ENCODE measurements at regions not wholly inside any gene's neighbourhood (a gene's known extent, or its start where the extent isn't known, plus 50 kb on each side); places are given as distances from the start of the nearest gene placed in this dataset.

- no peak overlapping the region for H3K27ac Mint-ChIP-seq (ENCODE audit: unreplicated experiment)
- H3K4me1 Mint-ChIP-seq, result peaks cover 14% of the 10 kb centered on the region
Observed at GRCh38 chr9:129509533-129509928, 111.4 kb downstream of the C9orf50 start.

GRCh38 chr9:129507805-129508204, 113.1 kb downstream of the C9orf50 start:
- TF ChIP-seq, protein P1, sequence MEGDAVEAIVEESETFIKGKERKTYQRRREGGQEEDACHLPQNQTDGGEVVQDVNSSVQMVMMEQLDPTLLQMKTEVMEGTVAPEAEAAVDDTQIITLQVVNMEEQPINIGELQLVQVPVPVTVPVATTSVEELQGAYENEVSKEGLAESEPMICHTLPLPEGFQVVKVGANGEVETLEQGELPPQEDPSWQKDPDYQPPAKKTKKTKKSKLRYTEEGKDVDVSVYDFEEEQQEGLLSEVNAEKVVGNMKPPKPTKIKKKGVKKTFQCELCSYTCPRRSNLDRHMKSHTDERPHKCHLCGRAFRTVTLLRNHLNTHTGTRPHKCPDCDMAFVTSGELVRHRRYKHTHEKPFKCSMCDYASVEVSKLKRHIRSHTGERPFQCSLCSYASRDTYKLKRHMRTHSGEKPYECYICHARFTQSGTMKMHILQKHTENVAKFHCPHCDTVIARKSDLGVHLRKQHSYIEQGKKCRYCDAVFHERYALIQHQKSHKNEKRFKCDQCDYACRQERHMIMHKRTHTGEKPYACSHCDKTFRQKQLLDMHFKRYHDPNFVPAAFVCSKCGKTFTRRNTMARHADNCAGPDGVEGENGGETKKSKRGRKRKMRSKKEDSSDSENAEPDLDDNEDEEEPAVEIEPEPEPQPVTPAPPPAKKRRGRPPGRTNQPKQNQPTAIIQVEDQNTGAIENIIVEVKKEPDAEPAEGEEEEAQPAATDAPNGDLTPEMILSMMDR (conservative IDR thresholded peaks at IDR 0.05), result no peak
- Mint-ChIP-seq H3K36me3 (ENCODE audit: low read depth) (peaks cover 7% of the 10 kb centered on the region), H3K4me1 (peaks cover 16% of the 10 kb centered on the region), H3K4me3 (no peak overlapping the region), H3K27me3 (ENCODE audit: low read depth) (no peaks in the 10 kb centered on the region), H3K27ac (ENCODE audit: unreplicated experiment) (no peak overlapping the region), H3K9me3 (peaks cover 7% of the 10 kb centered on the region)
- DNase-seq (ENCODE audit: low read depth, low spot score), result no peak

More at GRCh38 chr9:129509533-129509928, 111.4 kb downstream of the C9orf50 start:
- no peak overlapping the region for H3K4me3 Mint-ChIP-seq
- peaks cover 14% of the 10 kb centered on the region for H3K36me3 Mint-ChIP-seq (ENCODE audit: low read depth)
- TF ChIP-seq, protein P1 (conservative IDR thresholded peaks at IDR 0.05), result no peak
- peaks cover 13% of the 10 kb centered on the region for H3K9me3 Mint-ChIP-seq
- no peak for DNase-seq (ENCODE audit: low read depth, low spot score)
- H3K27me3 Mint-ChIP-seq (ENCODE audit: low read depth), result no peaks in the 10 kb centered on the region

DNA sequence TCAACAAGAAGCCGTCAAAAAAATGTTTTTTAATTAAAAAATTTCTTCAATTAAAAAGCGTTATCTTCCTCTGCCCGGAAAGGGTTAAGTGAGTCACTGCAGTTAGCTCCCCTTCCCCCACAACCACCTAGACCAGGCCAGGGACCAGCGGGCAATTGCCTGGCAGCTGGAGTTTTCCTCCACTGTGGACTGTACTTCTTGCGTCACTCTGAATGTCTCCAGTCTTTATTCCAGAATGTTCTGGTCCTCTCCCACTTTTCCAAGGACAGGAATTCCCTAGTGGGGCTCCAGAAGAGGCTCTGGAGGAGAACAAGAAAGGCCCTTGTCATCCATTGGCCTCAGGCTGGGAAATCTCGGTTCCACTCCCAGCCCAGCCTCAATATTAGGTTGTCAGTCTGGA, 114.0 kb downstream of the C9orf50 start:
- H3K27ac Mint-ChIP-seq (ENCODE audit: unreplicated experiment), result no peak overlapping the region
- TF ChIP-seq, protein P1 (conservative IDR thresholded peaks at IDR 0.05), result no peak
- no peaks in the 10 kb centered on the region for H3K9me3 Mint-ChIP-seq
- H3K36me3 Mint-ChIP-seq (ENCODE audit: low read depth), result peaks cover 5% of the 10 kb centered on the region
- DNase-seq (ENCODE audit: low read depth, low spot score), result no peak
- no peak overlapping the region for H3K4me3 Mint-ChIP-seq
- peaks cover 2% of the 10 kb centered on the region for H3K27me3 Mint-ChIP-seq (ENCODE audit: low read depth)
- H3K4me1 Mint-ChIP-seq, result peaks cover 18% of the 10 kb centered on the region

DNA sequence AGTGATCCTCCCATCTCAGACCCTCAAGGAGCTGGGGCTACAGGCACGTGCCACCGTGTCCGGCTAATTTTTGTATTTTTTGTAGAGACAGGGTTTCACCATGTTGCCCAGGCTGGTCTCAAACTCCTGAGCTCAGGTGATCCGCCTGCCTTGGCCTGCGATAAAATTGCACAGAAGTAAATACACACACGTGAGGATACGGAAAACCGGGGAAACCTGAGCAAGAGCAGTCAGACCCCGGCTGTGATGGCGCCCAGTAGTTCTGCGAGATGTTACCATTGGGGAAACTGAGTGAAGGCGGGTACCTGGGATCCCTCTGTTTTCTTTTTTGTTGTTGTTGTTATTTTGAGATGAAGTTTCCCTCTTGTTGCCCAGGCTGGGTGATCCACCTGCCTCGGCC, 114.9 kb downstream of the C9orf50 start:
- no peak for DNase-seq (ENCODE audit: low read depth, low spot score)
- H3K27ac Mint-ChIP-seq (ENCODE audit: unreplicated experiment), result no peak overlapping the region
- no peak overlapping the region for H3K4me3 Mint-ChIP-seq
- peaks cover 27% of the 10 kb centered on the region for H3K4me1 Mint-ChIP-seq
- H3K9me3 Mint-ChIP-seq, result no peaks in the 10 kb centered on the region
- peaks cover 10% of the 10 kb centered on the region for H3K27me3 Mint-ChIP-seq (ENCODE audit: low read depth)
- TF ChIP-seq, protein P1 (conservative IDR thresholded peaks at IDR 0.05), result no peak
- peaks cover 5% of the 10 kb centered on the region for H3K36me3 Mint-ChIP-seq (ENCODE audit: low read depth)

- Mint-ChIP-seq H3K36me3 (ENCODE audit: low read depth) (no peaks in the 10 kb centered on the region), H3K4me3 (no peak overlapping the region), H3K27me3 (ENCODE audit: low read depth) (peaks cover 10% of the 10 kb centered on the region), H3K27ac (ENCODE audit: unreplicated experiment) (no peak overlapping the region), H3K4me1 (peaks cover 33% of the 10 kb centered on the region), H3K9me3 (no peaks in the 10 kb centered on the region)
- DNase-seq (ENCODE audit: low read depth, low spot score), result no peak
- TF ChIP-seq, protein P1 (conservative IDR thresholded peaks at IDR 0.05), result no peak
Observed at GRCh38 chr9:129505270-129505902, 115.5 kb downstream of the C9orf50 start.
